HEK293 (cell line): ENCODE measurements at regions not wholly inside any gene's neighbourhood (a gene's known extent, or its start where the extent isn't known, plus 50 kb on each side); places are given as distances from the start of the nearest gene placed in this dataset.

Source experiments
- CTCF ChIA-PET: fragments of 350-600 bp; formaldehyde crosslinking; extraction: SDS; loops from one replicate; lab custom pipeline; 2021; ENCODE audit warnings: antibody characterized with exemption; lab: Yijun Ruan, JAX
- POLR2A ChIA-PET: fragments of 300-600 bp; formaldehyde crosslinking; extraction: SDS; loops from one replicate; lab custom pipeline; 2020; ENCODE audit warnings: antibody characterized with exemption, inconsistent platforms; lab: Yijun Ruan, JAX
- H3K27ac ChIP-seq: fragments of 200-500 bp; sonication (Bioruptor generic); 2 replicates; pipeline ENCODE4 v1.5.1; 2014; ENCODE audit warnings: low read depth, low read length, control low read depth, inconsistent platforms; ENCODE audit errors: extremely low read depth
- H3K36me3 ChIP-seq, 2 experiments: fragments of 200-500 bp in 1 of 2; sonication (Bioruptor generic) in 1 of 2; 1 replicate in 1 of 2; 2 replicates in 1 of 2; pipeline ENCODE4 v1.5.1; 2014 to 2017; ENCODE audit warnings: inconsistent platforms in 2 of 2, low read length in 2 of 2; ENCODE audit not compliant: control insufficient read depth in 2 of 2, insufficient read depth in 1 of 2
- H3K4me1 ChIP-seq: fragments of 200-500 bp; sonication (Bioruptor generic); 2 replicates; pipeline ENCODE4 v1.5.1; 2014; ENCODE audit warnings: mild to moderate bottlenecking, low read length, inconsistent platforms; ENCODE audit not compliant: control insufficient read depth, insufficient read depth
- H3K4me3 ChIP-seq: 2 replicates; pipeline ENCODE4 v1.5.1; 2011; ENCODE audit warnings: low read depth, mild to moderate bottlenecking, control low read depth, low read length, moderate library complexity
- H3K9me3 ChIP-seq: fragments of 200-500 bp; sonication (Bioruptor generic); 2 replicates; pipeline ENCODE4 v1.5.1; 2014; ENCODE audit warnings: low read depth, low read length, inconsistent platforms; ENCODE audit not compliant: control insufficient read depth, insufficient read depth
- CTCF ChIP-seq: fragments of 450-650 bp; formaldehyde crosslinking; IDR thresholded peaks from 2 replicates; pipeline ENCODE4 v1.5.1; 2016; ENCODE audit warnings: missing biosample characterization, missing genetic modification characterization
- IKZF3 ChIP-seq: fragments of 450-650 bp; IDR thresholded peaks from 2 replicates; pipeline ENCODE4 v1.5.0; 2018; ENCODE audit warnings: missing biosample characterization, mild to moderate bottlenecking, missing genetic modification characterization, moderate library complexity
- KLF10 ChIP-seq: fragments of 450-650 bp; IDR thresholded peaks from 2 replicates; pipeline ENCODE4 v1.5.1; 2018; ENCODE audit warnings: missing biosample characterization, mild to moderate bottlenecking, missing genetic modification characterization
- REPIN1 ChIP-seq: fragments of 450-650 bp; formaldehyde crosslinking; IDR thresholded peaks from 2 replicates; pipeline ENCODE4 v1.5.1; 2017; ENCODE audit warnings: missing biosample characterization, missing genetic modification characterization, low read depth
- SP3 ChIP-seq: fragments of 450-650 bp; formaldehyde crosslinking; IDR thresholded peaks from 2 replicates; pipeline ENCODE4 v1.5.1; 2016; ENCODE audit warnings: missing biosample characterization, missing genetic modification characterization
- TRIM28 ChIP-seq: IDR thresholded peaks from 2 replicates; pipeline ENCODE4 v1.6.1; 2011; ENCODE audit warnings: low read length, control low read depth, borderline replicate concordance
- TSHZ1 ChIP-seq: fragments of 450-650 bp; formaldehyde crosslinking; IDR thresholded peaks from 2 replicates; pipeline ENCODE4 v1.5.1; 2016; ENCODE audit warnings: missing biosample characterization, missing genetic modification characterization, borderline replicate concordance
- ZBTB44 ChIP-seq: fragments of 450-650 bp; IDR thresholded peaks from 2 replicates; pipeline ENCODE4 v1.5.1; 2018; ENCODE audit warnings: missing biosample characterization, mild to moderate bottlenecking, missing genetic modification characterization
- ZBTB7A ChIP-seq: fragments of 450-650 bp; formaldehyde crosslinking; IDR thresholded peaks from 2 replicates; pipeline ENCODE4 v1.5.1; 2016; ENCODE audit warnings: low read depth, missing biosample characterization, missing genetic modification characterization
- ZNF10 ChIP-seq: fragments of 450-650 bp; formaldehyde crosslinking; IDR thresholded peaks from 2 replicates; pipeline ENCODE4 v1.5.1; 2017; ENCODE audit warnings: missing biosample characterization, missing genetic modification characterization
- ZNF121 ChIP-seq: fragments of 450-650 bp; formaldehyde crosslinking; IDR thresholded peaks from 2 replicates; pipeline ENCODE4 v1.5.1; 2016; ENCODE audit warnings: missing biosample characterization, missing genetic modification characterization
- ZNF157 ChIP-seq: fragments of 450-650 bp; formaldehyde crosslinking; IDR thresholded peaks from 2 replicates; pipeline ENCODE4 v1.5.1; 2016; ENCODE audit warnings: missing biosample characterization, missing genetic modification characterization
- ZNF221 ChIP-seq: fragments of 450-650 bp; formaldehyde crosslinking; IDR thresholded peaks from 2 replicates; pipeline ENCODE4 v1.5.1; 2017; ENCODE audit warnings: missing biosample characterization, missing genetic modification characterization, borderline replicate concordance
- ZNF239 ChIP-seq: fragments of 450-650 bp; formaldehyde crosslinking; IDR thresholded peaks from 2 replicates; pipeline ENCODE4 v1.5.1; 2016; ENCODE audit warnings: missing biosample characterization, missing genetic modification characterization
- ZNF280C ChIP-seq: fragments of 450-650 bp; formaldehyde crosslinking; IDR thresholded peaks from 2 replicates; pipeline ENCODE4 v1.5.1; 2016; ENCODE audit warnings: missing biosample characterization, missing genetic modification characterization
- ZNF37A ChIP-seq: fragments of 450-650 bp; IDR thresholded peaks from 2 replicates; pipeline ENCODE4 v1.5.1; 2018; ENCODE audit warnings: missing biosample characterization, missing genetic modification characterization
- ZNF473 ChIP-seq: fragments of 450-650 bp; formaldehyde crosslinking; IDR thresholded peaks from 2 replicates; pipeline ENCODE4 v1.5.1; 2017; ENCODE audit warnings: missing biosample characterization, missing genetic modification characterization
- ZNF501 ChIP-seq: fragments of 450-650 bp; formaldehyde crosslinking; IDR thresholded peaks from 2 replicates; pipeline ENCODE4 v1.5.1; 2016; ENCODE audit warnings: missing biosample characterization, missing genetic modification characterization
- ZNF544 ChIP-seq: fragments of 450-650 bp; formaldehyde crosslinking; IDR thresholded peaks from 2 replicates; pipeline ENCODE4 v1.5.0; 2017; ENCODE audit warnings: missing biosample characterization, missing genetic modification characterization
- ZNF623 ChIP-seq: fragments of 450-650 bp; formaldehyde crosslinking; IDR thresholded peaks from 2 replicates; pipeline ENCODE4 v1.5.1; 2016; ENCODE audit warnings: missing biosample characterization, missing genetic modification characterization
- ZNF654 ChIP-seq: fragments of 450-650 bp; formaldehyde crosslinking; IDR thresholded peaks from 2 replicates; pipeline ENCODE4 v1.5.1; 2016; ENCODE audit warnings: low read depth, missing biosample characterization, missing genetic modification characterization
- ZNF692 ChIP-seq: fragments of 450-650 bp; formaldehyde crosslinking; IDR thresholded peaks from 2 replicates; pipeline ENCODE4 v1.5.1; 2016; ENCODE audit warnings: missing biosample characterization, missing genetic modification characterization

- POLR2A ChIA-PET, result no interaction called here
- H3K4me3 ChIP-seq, result no peak overlapping the region
- TF ChIP-seq ZNF280C (tag by site-specific recombination) (no peak), CTCF (tag by site-specific recombination) (peak; percentile 23; the same call in 1 of the 2 replicates), ZNF654 (tag by site-specific recombination) (peak; percentile 87), TSHZ1 (no peak)
- no peaks in the 10 kb centered on the region for H3K9me3 ChIP-seq
- no peak overlapping the region for H3K27ac ChIP-seq
- H3K36me3 ChIP-seq, result no peaks in the 10 kb centered on the region
- CTCF ChIA-PET, result interaction anchor here (0.5 to 4.8 kb wide), 15 partner anchors 10 to 530 kb away, joined by 3 to 81 read pairs (median 5); no protein-coding TSS in a partner anchor
- no peaks in the 10 kb centered on the region for H3K4me1 ChIP-seq
These were observed 299.4 kb upstream of the RASA1 start for GRCh38 chr5:86968301-86968753.

- H3K9me3 ChIP-seq, result no peaks in the 10 kb centered on the region
- no peak for TF ChIP-seq KLF10 (tag by site-specific recombination)
- TF ChIP-seq ZNF501 (tag by site-specific recombination), result no peak
- TF ChIP-seq ZNF121 (tag by site-specific recombination), result no peak
- no peak for TF ChIP-seq ZNF692 (tag by site-specific recombination)
- TF ChIP-seq SP3 (tag by site-specific recombination), result no peak
- TF ChIP-seq ZNF37A (tag by site-specific recombination), result no peak
- TF ChIP-seq ZNF544, result no peak
- TF ChIP-seq ZNF221, result no peak
- TF ChIP-seq ZBTB44 (tag by site-specific recombination), result no peak
- TF ChIP-seq ZNF623, result no peak
- no peak for TF ChIP-seq ZBTB7A (tag by site-specific recombination)
- TF ChIP-seq REPIN1, result no peak
- TF ChIP-seq ZNF239 (tag by site-specific recombination), result no peak
- TF ChIP-seq TRIM28, result no peak
- no peak for TF ChIP-seq ZNF157 (tag by site-specific recombination)
- no peak for TF ChIP-seq ZNF473 (tag by site-specific recombination)
- no peak for TF ChIP-seq IKZF3 (tag by site-specific recombination)
- TF ChIP-seq ZNF10 (tag by site-specific recombination), result no peak
- no peak overlapping the region for H3K27ac ChIP-seq
- no peaks in the 10 kb centered on the region for H3K36me3 ChIP-seq
- no peaks in the 10 kb centered on the region for H3K4me1 ChIP-seq
- H3K4me3 ChIP-seq, result no peak overlapping the region
- CTCF ChIA-PET, result interaction anchor here (1.1 to 4.8 kb wide), 2 partner anchors 42 to 89 kb away, joined by 4 to 81 read pairs; no protein-coding TSS in a partner anchor
- POLR2A ChIA-PET, result no interaction called here
These were observed 297.3 kb upstream of the RASA1 start for GRCh38 chr5:86970361-86970760.
